Astrocyte of the cerebellum (primary cell): ENCODE measurements at regions not wholly inside any gene's neighbourhood (a gene's known extent, or its start where the extent isn't known, plus 50 kb on each side); places are given as distances from the start of the nearest gene placed in this dataset.

Source experiments
- DNase-seq: peaks from one replicate; pipeline ENCODE4 v3.0.0-alpha.2; 2011; ENCODE audit warnings: low read depth
- H3K4me3 ChIP-seq: 2 replicates; pipeline ENCODE4 v1.5.1; 2011; ENCODE audit warnings: mild to moderate bottlenecking, low read depth, low read length, moderate library complexity
- CTCF ChIP-seq: IDR thresholded peaks from 2 replicates; pipeline ENCODE4 v1.5.1; 2012; ENCODE audit warnings: low read length, low read depth, moderate library complexity, mild to moderate bottlenecking; ENCODE audit errors: missing control alignments
- in situ Hi-C: cut with HindIII; loops from 2 replicates; pipeline ENCODE4 v1.10.0; 2017; ENCODE audit warnings: low sequenced_read_pairs

- H3K4me3 ChIP-seq: no peak overlapping the region
- no peak for TF ChIP-seq CTCF
- DNase-seq: no peak
- in situ Hi-C loops: no loop called here
Observed at GRCh38 chr16:35823342-35823741, 2363.9 kb downstream of the TP53TG3F start.

- in situ Hi-C loops: no loop called here
- TF ChIP-seq CTCF: no peak
- H3K4me3 ChIP-seq: no peak overlapping the region
- no peak for DNase-seq
Observed at GRCh38 chr16:35841632-35842031, 2382.2 kb downstream of the TP53TG3F start.

- DNase-seq: no peak
- no peak for TF ChIP-seq CTCF
- in situ Hi-C loops: no loop called here
- no peak overlapping the region for H3K4me3 ChIP-seq
Observed at GRCh38 chr16:35862242-35862641, 2402.8 kb downstream of the TP53TG3F start.

- no peak for TF ChIP-seq CTCF
- in situ Hi-C loops: no loop called here
- no peak for DNase-seq
- no peak overlapping the region for H3K4me3 ChIP-seq
Observed at GRCh38 chr16:35868630-35869029, 2409.2 kb downstream of the TP53TG3F start.

GRCh38 chr16:35873472-35873871, 2414.1 kb downstream of the TP53TG3F start:
- no peak for DNase-seq
- no peak for TF ChIP-seq CTCF
- in situ Hi-C loops: no loop called here
- no peak overlapping the region for H3K4me3 ChIP-seq

GRCh38 chr16:35881654-35882053, 2422.2 kb downstream of the TP53TG3F start:
- DNase-seq: no peak
- in situ Hi-C loops: no loop called here
- no peak for TF ChIP-seq CTCF
- H3K4me3 ChIP-seq: no peak overlapping the region

GRCh38 chr16:35906440-35906839, 2447.0 kb downstream of the TP53TG3F start:
- no peak for TF ChIP-seq CTCF
- no peak for DNase-seq
- H3K4me3 ChIP-seq: no peak overlapping the region
- in situ Hi-C loops: no loop called here
